ENCODE measurements at regions not wholly inside any gene's neighbourhood (a gene's known extent, or its start where the extent isn't known, plus 50 kb on each side); places are given as distances from the start of the nearest gene placed in this dataset.

DNA sequence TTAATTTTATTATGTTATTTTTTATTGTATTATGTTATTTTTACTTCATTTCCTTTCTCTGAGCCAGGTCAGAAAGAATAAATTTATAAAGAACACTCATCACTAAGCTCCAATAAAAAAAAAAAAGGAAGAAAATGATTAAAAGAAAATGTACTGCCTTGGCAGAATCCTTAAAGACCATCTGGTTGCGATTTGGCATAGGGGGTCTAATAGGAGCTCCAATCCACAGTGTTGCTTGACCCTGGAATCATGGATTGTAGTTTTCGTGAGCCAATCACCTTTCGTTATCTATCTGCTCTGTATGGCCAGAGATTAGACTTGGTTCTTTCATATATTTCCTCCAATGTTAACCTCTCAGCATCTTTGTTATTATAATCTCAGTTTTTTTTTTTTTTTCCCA is 421.8 kb upstream of the MCTP2 start:
- DNase-seq (ENCODE audit: extremely low read depth, low read depth) = no peak
- TF ChIP-seq, protein P1, sequence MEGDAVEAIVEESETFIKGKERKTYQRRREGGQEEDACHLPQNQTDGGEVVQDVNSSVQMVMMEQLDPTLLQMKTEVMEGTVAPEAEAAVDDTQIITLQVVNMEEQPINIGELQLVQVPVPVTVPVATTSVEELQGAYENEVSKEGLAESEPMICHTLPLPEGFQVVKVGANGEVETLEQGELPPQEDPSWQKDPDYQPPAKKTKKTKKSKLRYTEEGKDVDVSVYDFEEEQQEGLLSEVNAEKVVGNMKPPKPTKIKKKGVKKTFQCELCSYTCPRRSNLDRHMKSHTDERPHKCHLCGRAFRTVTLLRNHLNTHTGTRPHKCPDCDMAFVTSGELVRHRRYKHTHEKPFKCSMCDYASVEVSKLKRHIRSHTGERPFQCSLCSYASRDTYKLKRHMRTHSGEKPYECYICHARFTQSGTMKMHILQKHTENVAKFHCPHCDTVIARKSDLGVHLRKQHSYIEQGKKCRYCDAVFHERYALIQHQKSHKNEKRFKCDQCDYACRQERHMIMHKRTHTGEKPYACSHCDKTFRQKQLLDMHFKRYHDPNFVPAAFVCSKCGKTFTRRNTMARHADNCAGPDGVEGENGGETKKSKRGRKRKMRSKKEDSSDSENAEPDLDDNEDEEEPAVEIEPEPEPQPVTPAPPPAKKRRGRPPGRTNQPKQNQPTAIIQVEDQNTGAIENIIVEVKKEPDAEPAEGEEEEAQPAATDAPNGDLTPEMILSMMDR (IDR thresholded peaks at IDR 0.05; ENCODE audit: low read depth, low read length, missing control alignments) = no peak
- no peak overlapping the region for H3K4me3 ChIP-seq (replicated peaks; ENCODE audit: low read depth, low read length)

GRCh38 chr15:93803421-93804152 is 427.8 kb upstream of the MCTP2 start:
- TF ChIP-seq, protein P1 (IDR thresholded peaks at IDR 0.05; ENCODE audit: low read depth, low read length, missing control alignments) = no peak
- no peak for DNase-seq (ENCODE audit: extremely low read depth, low read depth)
- no peak overlapping the region for H3K4me3 ChIP-seq (replicated peaks; ENCODE audit: low read depth, low read length)

DNA sequence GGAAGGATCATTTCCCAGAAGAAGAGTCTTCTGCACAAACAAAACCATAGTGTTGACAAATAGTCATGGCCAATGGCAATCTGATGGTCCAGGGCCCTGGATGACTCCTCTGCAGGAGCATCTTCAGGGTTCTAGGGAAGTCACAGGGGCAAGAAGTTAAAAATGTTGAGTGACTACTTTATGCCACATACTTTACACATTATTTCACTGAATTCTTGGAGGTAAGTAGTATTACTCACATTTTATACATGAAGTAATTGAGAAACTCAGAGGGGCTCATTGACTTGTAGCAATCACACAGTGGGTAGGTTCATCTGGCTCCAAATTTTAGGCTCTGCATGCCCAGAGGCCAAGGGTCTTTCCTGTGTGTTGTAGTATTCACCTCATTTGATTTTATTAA is 430.2 kb upstream of the MCTP2 start:
- no peak overlapping the region for H3K4me3 ChIP-seq (replicated peaks; ENCODE audit: low read depth, low read length)
- no peak for DNase-seq (ENCODE audit: extremely low read depth, low read depth)
- TF ChIP-seq, protein P1 (IDR thresholded peaks at IDR 0.05; ENCODE audit: low read depth, low read length, missing control alignments) = no peak

GRCh38 chr15:93800805-93801204 is 430.6 kb upstream of the MCTP2 start:
- no peak for DNase-seq (ENCODE audit: extremely low read depth, low read depth)
- TF ChIP-seq, protein P1 (IDR thresholded peaks at IDR 0.05; ENCODE audit: low read depth, low read length, missing control alignments) = no peak
- no peak overlapping the region for H3K4me3 ChIP-seq (replicated peaks; ENCODE audit: low read depth, low read length)

GRCh38 chr15:93789441-93789840 is 441.9 kb upstream of the MCTP2 start:
- H3K4me3 ChIP-seq (replicated peaks; ENCODE audit: low read depth, low read length) = no peak overlapping the region
- DNase-seq (ENCODE audit: extremely low read depth, low read depth) = no peak
- TF ChIP-seq, protein P1 (IDR thresholded peaks at IDR 0.05; ENCODE audit: low read depth, low read length, missing control alignments) = no peak

DNA sequence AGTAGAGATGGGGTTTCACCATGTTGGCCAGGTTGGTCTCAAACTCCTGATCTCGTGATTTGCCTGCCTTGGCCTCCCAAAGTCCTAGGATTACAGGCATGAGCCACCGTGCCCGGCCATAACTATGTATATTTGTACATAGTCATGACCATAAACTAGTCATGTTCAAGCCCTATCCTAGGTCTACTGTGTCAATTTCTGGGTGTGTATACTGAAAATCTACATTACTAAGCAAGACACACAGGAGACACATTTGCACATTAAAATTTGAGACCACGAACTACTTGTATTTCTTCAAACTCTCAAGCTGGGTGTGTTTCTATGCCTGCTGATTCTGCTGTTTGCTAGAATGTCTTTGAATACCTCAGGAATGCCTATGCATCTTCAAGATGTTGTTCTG is 451.3 kb upstream of the MCTP2 start:
- DNase-seq (ENCODE audit: extremely low read depth, low read depth) = no peak
- TF ChIP-seq, protein P1 (IDR thresholded peaks at IDR 0.05; ENCODE audit: low read depth, low read length, missing control alignments) = no peak
- H3K4me3 ChIP-seq (replicated peaks; ENCODE audit: low read depth, low read length) = no peak overlapping the region

GRCh38 chr15:93779341-93779740 is 452.0 kb upstream of the MCTP2 start:
- TF ChIP-seq, protein P1 (IDR thresholded peaks at IDR 0.05; ENCODE audit: low read depth, low read length, missing control alignments) = no peak

More at GRCh38 chr15:93779341-93779740, 452.0 kb upstream of the MCTP2 start:
- DNase-seq (ENCODE audit: extremely low read depth, low read depth) = no peak
- H3K4me3 ChIP-seq (replicated peaks; ENCODE audit: low read depth, low read length) = no peak overlapping the region
